Fibroblast of pulmonary artery (primary cell): ENCODE measurements at regions not wholly inside any gene's neighbourhood (a gene's known extent, or its start where the extent isn't known, plus 50 kb on each side); places are given as distances from the start of the nearest gene placed in this dataset.
"Not testable (repeated sequence)": the region's sequence is repeated elsewhere in the genome, so short reads cannot be mapped to it uniquely, and the experiment has no call there.

Source experiments
- DNase-seq: peaks from one replicate; pipeline ENCODE4 v3.0.0-alpha.2; 2010; ENCODE audit warnings: low read depth
- H3K4me3 ChIP-seq: replicated peaks from 2 replicates; pipeline ENCODE4 v1.5.1; 2011; ENCODE audit warnings: low read depth, mild to moderate bottlenecking, control low read depth, low read length, moderate library complexity
- CTCF ChIP-seq: IDR thresholded peaks from 2 replicates; pipeline ENCODE4 v1.5.1; 2011; ENCODE audit warnings: mild to moderate bottlenecking, control low read depth, low read length, inconsistent platforms; ENCODE audit errors: missing control alignments

GRCh38 chr2:105517814-105518705 lies 119.2 kb upstream of the FHL2 start:
- peak; percentile 60 for DNase-seq
- no peak for TF ChIP-seq CTCF
- H3K4me3 ChIP-seq: no peak overlapping the region

DNA sequence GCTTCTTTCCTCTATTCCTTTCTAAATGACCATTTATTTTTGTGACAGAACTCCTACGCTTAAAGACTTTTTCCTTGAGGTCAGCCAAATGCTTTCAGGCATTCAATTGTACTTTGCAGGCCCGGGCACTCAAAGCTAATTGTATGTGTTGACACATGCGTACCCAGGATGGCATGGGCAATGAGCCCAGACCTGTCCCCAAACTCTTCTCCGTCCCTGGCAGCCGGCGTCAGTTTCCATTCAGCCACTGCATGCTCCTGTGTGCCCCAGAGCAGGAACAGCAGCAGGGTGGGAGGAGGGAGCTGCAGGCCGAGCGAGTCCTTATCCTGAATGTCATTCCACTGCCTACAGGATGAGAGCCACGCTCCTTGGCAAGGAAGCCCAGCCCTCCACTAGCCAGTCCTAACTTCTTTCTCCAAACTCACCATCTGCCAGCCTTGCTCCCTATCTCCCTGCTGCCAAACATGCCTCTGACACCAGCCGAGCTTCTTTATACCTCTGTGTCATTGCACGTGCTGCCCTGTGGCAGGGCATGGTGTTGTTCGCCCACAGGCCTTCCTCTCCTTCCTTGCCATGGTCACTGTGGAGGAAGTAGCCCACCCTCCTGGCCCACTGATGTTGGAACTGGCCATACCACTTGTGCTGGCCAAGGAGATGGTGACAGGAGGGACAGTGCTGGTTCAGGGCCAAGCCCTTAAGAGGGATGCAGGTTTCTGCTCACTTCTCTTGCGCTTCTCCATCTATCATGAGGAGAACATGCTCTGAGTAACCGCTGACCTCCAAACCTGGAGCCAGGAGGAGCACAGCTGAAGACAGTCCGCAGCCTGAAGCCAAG lies 116.9 kb upstream of the FHL2 start:
- TF ChIP-seq CTCF: no peak
- no peak overlapping the region for H3K4me3 ChIP-seq
- no peak for DNase-seq

DNA sequence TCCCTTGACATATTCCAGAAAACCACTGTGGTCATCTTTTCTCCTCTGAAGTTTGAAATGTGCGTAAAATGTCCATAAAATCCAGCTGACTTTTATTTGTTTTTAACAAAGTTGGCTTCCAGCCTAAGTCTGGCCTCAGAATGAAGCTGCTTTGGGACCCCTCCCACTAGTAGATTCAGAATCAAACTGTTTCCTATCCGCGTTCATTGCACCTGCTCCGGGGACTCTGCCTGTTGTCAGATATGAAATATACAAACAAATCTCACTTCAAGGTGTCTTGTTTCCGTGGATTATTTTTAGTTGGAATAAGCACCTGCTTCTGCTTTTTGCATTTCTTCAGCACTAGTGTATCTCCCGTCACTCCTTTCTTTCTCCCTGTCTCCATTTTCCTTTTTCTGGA lies 115.7 kb upstream of the FHL2 start:
- no peak for DNase-seq
- TF ChIP-seq CTCF: no peak
- H3K4me3 ChIP-seq: no peak overlapping the region

- no peak for TF ChIP-seq CTCF
- H3K4me3 ChIP-seq: no peak overlapping the region
- peak; percentile 74 for DNase-seq
These were observed 112.1 kb upstream of the FHL2 start for GRCh38 chr2:105510761-105511528.

DNA sequence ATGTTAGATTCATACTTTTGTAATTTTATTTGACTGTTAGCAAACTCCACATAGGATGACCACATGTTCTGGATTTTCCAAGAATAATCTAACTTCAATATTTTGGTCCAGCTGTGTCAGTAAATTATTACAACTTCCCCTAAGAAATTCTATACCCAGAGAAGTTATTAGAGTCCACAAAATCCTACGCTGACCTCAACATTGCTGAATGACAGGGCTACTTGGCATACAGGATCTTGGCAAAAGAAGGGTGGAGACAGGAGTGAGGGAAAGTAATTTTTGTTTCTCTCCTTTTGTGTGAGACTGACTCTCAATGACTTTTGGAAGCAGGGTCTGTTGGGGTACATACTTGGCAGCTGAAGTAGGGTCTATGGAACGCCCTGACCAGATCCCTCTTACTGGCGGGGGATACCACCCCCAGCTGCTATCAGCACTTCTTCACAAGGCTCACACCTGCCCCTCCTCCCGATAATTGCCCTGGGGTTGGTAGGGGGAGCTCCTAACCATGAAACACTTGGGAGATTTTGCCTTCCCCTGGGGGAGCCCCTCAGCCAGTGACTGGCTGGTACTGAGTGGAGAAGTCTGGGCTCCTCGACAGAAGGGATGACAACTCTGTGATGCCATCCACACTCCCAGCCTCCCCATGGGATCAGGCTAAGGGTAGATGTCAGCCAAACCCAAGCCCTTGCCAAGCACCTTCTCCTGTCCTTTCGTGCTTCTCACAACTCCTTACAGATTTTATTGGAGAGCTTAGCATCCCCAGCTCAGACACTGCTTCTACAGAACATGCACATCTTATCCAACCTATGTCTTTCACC lies 110.6 kb upstream of the FHL2 start:
- no peak overlapping the region for H3K4me3 ChIP-seq
- DNase-seq: no peak
- TF ChIP-seq CTCF: no peak

- DNase-seq, H3K4me3 ChIP-seq: not testable (repeated sequence)
These were observed 108.0 kb upstream of the FHL2 start for GRCh38 chr2:105506860-105507259.
